Activated CD8-positive, alpha-beta T cell treated with anti-CD3 and anti-CD28 coated beads for 36 hours (primary cell): ENCODE measurements at regions not wholly inside any gene's neighbourhood (a gene's known extent, or its start where the extent isn't known, plus 50 kb on each side); places are given as distances from the start of the nearest gene placed in this dataset.

Source experiments
- ATAC-seq: fragments of 200-7000 bp; cut with Tn5 transposase; one replicate; pipeline ENCODE4 v1.10.0; 2021; ENCODE audit warnings: mild to moderate bottlenecking, moderate library complexity
- CTCF ChIA-PET: fragments of 350-600 bp; sonication (Branson Sonifier 250); formaldehyde crosslinking; loops from one replicate; lab custom pipeline; 2021; ENCODE audit warnings: antibody characterized with exemption; lab: Charles Lee
- POLR2A ChIA-PET: fragments of 350-600 bp; sonication (Branson Sonifier 250); formaldehyde crosslinking; loops from one replicate; lab custom pipeline; 2021; ENCODE audit warnings: antibody characterized with exemption; lab: Charles Lee
- DNase-seq: peaks from one replicate; pipeline ENCODE4 v3.0.0-alpha.2; 2020
- H3K27ac Mint-ChIP-seq: one replicate; pipeline ENCODE4 v1.8.0; 2021; ENCODE audit warnings: mild to moderate bottlenecking, mixed read lengths
- H3K27me3 Mint-ChIP-seq: one replicate; pipeline ENCODE4 v1.8.0; 2021; ENCODE audit warnings: mixed read lengths
- H3K36me3 Mint-ChIP-seq: one replicate; pipeline ENCODE4 v1.8.0; 2021; ENCODE audit warnings: low read depth, mixed read lengths
- H3K4me1 Mint-ChIP-seq: one replicate; pipeline ENCODE4 v1.8.0; 2021; ENCODE audit warnings: low read depth, mixed read lengths
- H3K4me3 Mint-ChIP-seq: one replicate; pipeline ENCODE4 v1.8.0; 2021; ENCODE audit warnings: mild to moderate bottlenecking, moderate library complexity, mixed read lengths
- H3K9me3 Mint-ChIP-seq: one replicate; pipeline ENCODE4 v1.8.0; 2021; ENCODE audit warnings: mixed read lengths
- CTCF ChIP-seq: fragments of 200-600 bp; IDR thresholded peaks from one replicate; pipeline ENCODE4 v1.8.0; 2022; ENCODE audit warnings: antibody characterized with exemption, mild to moderate bottlenecking
- intact Hi-C: fragments of 100-400 bp; cut with micrococcal nuclease; formaldehyde crosslinking; loops from one replicate; pipeline ENCODE4 v1.10.0; 2022

GRCh38 chr1:82978461-82979324 is 1020.2 kb downstream of the TTLL7 start:
- ChIA-PET POLR2A (no interaction called here), CTCF (no interaction called here)
- H3K27ac Mint-ChIP-seq: no peak overlapping the region
- H3K4me3 Mint-ChIP-seq: no peak overlapping the region
- H3K27me3 Mint-ChIP-seq: peaks cover 5% of the 10 kb centered on the region
- no peaks in the 10 kb centered on the region for H3K4me1 Mint-ChIP-seq
- TF ChIP-seq CTCF: no peak
- no peaks in the 10 kb centered on the region for H3K36me3 Mint-ChIP-seq
- intact Hi-C loops: no loop called here
- DNase-seq (no peak), ATAC-seq (no peak)
- H3K9me3 Mint-ChIP-seq: peaks cover 3% of the 10 kb centered on the region

DNA sequence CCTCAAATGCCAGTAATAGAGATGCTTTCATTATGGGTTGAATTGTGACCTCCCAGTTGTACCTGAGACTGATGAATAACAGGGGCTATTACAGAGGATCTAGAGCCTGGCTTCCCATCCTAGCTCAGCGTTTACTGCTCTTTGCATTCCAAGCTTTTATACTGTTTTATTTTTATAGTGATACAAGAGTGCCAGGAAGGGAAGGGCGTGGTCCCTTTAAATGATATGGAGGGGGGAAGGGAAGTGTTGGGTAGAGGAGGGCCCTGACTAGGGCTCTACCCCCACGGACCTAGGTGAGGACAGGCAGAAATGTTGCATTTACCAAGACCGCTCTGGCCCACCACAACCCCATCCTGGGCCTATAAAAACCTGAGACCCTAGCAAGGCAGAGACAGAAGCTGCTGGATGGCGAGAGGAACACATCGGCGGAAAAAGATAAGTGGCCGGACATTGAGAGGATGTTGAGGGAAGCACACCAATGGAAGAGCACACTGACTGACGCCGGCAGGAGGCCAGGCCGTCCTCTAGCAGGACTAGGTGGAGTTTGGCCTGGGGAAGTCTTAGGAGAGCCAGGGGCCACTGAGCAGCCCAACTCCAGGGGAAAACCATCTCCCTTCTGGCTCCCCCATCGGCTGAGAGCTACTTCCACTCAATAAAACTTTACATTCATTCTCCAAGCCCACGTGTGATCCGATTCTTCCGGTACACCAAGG is 1025.9 kb downstream of the TTLL7 start:
- DNase-seq (no peak), ATAC-seq (no peak)
- POLR2A ChIA-PET: no interaction called here
- CTCF ChIA-PET: no interaction called here
- H3K9me3 Mint-ChIP-seq: peaks cover 3% of the 10 kb centered on the region
- intact Hi-C loops: no loop called here
- no peak overlapping the region for H3K4me3 Mint-ChIP-seq
- H3K27me3 Mint-ChIP-seq: peaks cover 1% of the 10 kb centered on the region
- H3K36me3 Mint-ChIP-seq: no peaks in the 10 kb centered on the region
- no peak for TF ChIP-seq CTCF
- H3K4me1 Mint-ChIP-seq: no peaks in the 10 kb centered on the region
- H3K27ac Mint-ChIP-seq: no peak overlapping the region

DNA sequence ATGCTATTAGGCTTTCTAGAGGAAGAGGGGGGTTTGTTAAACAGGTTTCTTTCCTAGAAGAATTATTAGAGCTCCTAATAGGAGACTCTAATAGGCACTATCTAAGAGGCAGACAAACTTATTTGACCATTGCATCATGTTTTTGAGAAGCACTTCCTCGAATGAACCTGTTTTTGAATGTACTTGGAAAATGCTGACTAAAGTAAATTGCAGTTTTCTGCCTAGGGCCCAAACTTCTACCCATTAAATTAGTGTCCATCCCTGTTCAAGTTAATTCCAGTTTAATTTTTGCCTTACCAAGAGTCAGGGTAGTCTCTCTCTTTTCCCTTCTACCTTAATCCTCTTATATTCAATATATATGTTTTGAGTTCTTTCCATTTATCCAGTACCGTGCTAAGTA is 1029.6 kb downstream of the TTLL7 start:
- ATAC-seq: no peak

GRCh38 chr1:82962658-82963057 is 1036.3 kb downstream of the TTLL7 start:
- intact Hi-C loops: no loop called here
- H3K36me3 Mint-ChIP-seq: no peaks in the 10 kb centered on the region
- ATAC-seq (no peak), DNase-seq (no peak)
- H3K9me3 Mint-ChIP-seq: no peaks in the 10 kb centered on the region
- no peak for TF ChIP-seq CTCF
- POLR2A ChIA-PET: no interaction called here
- H3K4me3 Mint-ChIP-seq: no peak overlapping the region
- no peaks in the 10 kb centered on the region for H3K4me1 Mint-ChIP-seq
- no peak overlapping the region for H3K27ac Mint-ChIP-seq
- no peaks in the 10 kb centered on the region for H3K27me3 Mint-ChIP-seq
- CTCF ChIA-PET: no interaction called here

More for the DNA sequence above, 1029.6 kb downstream of the TTLL7 start:
- H3K4me1 Mint-ChIP-seq: no peaks in the 10 kb centered on the region
- no peaks in the 10 kb centered on the region for H3K36me3 Mint-ChIP-seq
- H3K9me3 Mint-ChIP-seq: peaks cover 3% of the 10 kb centered on the region
- H3K27me3 Mint-ChIP-seq: peaks cover 1% of the 10 kb centered on the region
- intact Hi-C loops: no loop called here
- DNase-seq: no peak
- no peak overlapping the region for H3K27ac Mint-ChIP-seq
- POLR2A ChIA-PET: no interaction called here
- no peak for TF ChIP-seq CTCF
- CTCF ChIA-PET: no interaction called here
- H3K4me3 Mint-ChIP-seq: no peak overlapping the region

GRCh38 chr1:82950606-82951200 is 1048.2 kb downstream of the TTLL7 start:
- DNase-seq: no peak
- intact Hi-C loops: no loop called here
- Mint-ChIP-seq H3K4me1 (no peaks in the 10 kb centered on the region), H3K36me3 (no peaks in the 10 kb centered on the region), H3K4me3 (no peak overlapping the region), H3K9me3 (no peaks in the 10 kb centered on the region), H3K27me3 (no peaks in the 10 kb centered on the region), H3K27ac (no peak overlapping the region)
- TF ChIP-seq CTCF: no peak
- CTCF ChIA-PET: no interaction called here
- POLR2A ChIA-PET: no interaction called here
- no peak for ATAC-seq
